Glutamatergic neuron (in vitro differentiated cells): ENCODE measurements at regions not wholly inside any gene's neighbourhood (a gene's known extent, or its start where the extent isn't known, plus 50 kb on each side); places are given as distances from the start of the nearest gene placed in this dataset.

Source experiments
- DNase-seq: peaks from one replicate; pipeline ENCODE4 v3.0.0; 2022
- H3K27ac Mint-ChIP-seq: one replicate; pipeline ENCODE4 v1.8.0; 2020; ENCODE audit warnings: mild to moderate bottlenecking, mixed read lengths, inconsistent platforms; ENCODE audit not compliant: unreplicated experiment
- H3K27me3 Mint-ChIP-seq: one replicate; pipeline ENCODE4 v1.8.0; 2020; ENCODE audit warnings: mild to moderate bottlenecking, moderate library complexity, mixed read lengths, inconsistent platforms; ENCODE audit not compliant: unreplicated experiment
- H3K36me3 Mint-ChIP-seq: one replicate; pipeline ENCODE4 v1.8.0; 2020; ENCODE audit warnings: mild to moderate bottlenecking, mixed read lengths, inconsistent platforms; ENCODE audit not compliant: unreplicated experiment
- H3K4me1 Mint-ChIP-seq: one replicate; pipeline ENCODE4 v1.8.0; 2020; ENCODE audit warnings: mild to moderate bottlenecking, low read depth, mixed read lengths, inconsistent platforms; ENCODE audit not compliant: unreplicated experiment
- H3K4me3 Mint-ChIP-seq: one replicate; pipeline ENCODE4 v1.8.0; 2020; ENCODE audit warnings: mild to moderate bottlenecking, mixed read lengths, inconsistent platforms; ENCODE audit not compliant: unreplicated experiment
- H3K9me3 Mint-ChIP-seq: one replicate; pipeline ENCODE4 v1.8.0; 2020; ENCODE audit warnings: mild to moderate bottlenecking, moderate library complexity, mixed read lengths, inconsistent platforms; ENCODE audit not compliant: unreplicated experiment
- CTCF ChIP-seq: fragments of 200-600 bp; sonication (generic); IDR thresholded peaks from one replicate; pipeline ENCODE4 v1.5.0; 2021; ENCODE audit not compliant: partially characterized antibody, unreplicated experiment

- TF ChIP-seq CTCF: no peak
- peaks cover 2% of the 10 kb centered on the region for H3K9me3 Mint-ChIP-seq
- H3K27me3 Mint-ChIP-seq: peaks cover 2% of the 10 kb centered on the region
- peaks cover 11% of the 10 kb centered on the region for H3K4me1 Mint-ChIP-seq
- H3K4me3 Mint-ChIP-seq: no peak overlapping the region
- DNase-seq: no peak
- no peaks in the 10 kb centered on the region for H3K36me3 Mint-ChIP-seq
- no peak overlapping the region for H3K27ac Mint-ChIP-seq
Measured at GRCh38 chr18:24940416-24940815, 411.6 kb downstream of the ZNF521 start.

- DNase-seq: no peak
- TF ChIP-seq CTCF: no peak
- no peak overlapping the region for H3K27ac Mint-ChIP-seq
- H3K36me3 Mint-ChIP-seq: no peaks in the 10 kb centered on the region
- H3K27me3 Mint-ChIP-seq: peaks cover 2% of the 10 kb centered on the region
- H3K9me3 Mint-ChIP-seq: peaks cover 2% of the 10 kb centered on the region
- peaks cover 11% of the 10 kb centered on the region for H3K4me1 Mint-ChIP-seq
- no peak overlapping the region for H3K4me3 Mint-ChIP-seq
Measured at GRCh38 chr18:24941174-24941951, 410.6 kb downstream of the ZNF521 start.

GRCh38 chr18:24942144-24942543, 409.8 kb downstream of the ZNF521 start:
- Mint-ChIP-seq H3K4me1 (peaks cover 11% of the 10 kb centered on the region), H3K27ac (no peak overlapping the region), H3K9me3 (peaks cover 2% of the 10 kb centered on the region), H3K27me3 (peaks cover 2% of the 10 kb centered on the region), H3K4me3 (no peak overlapping the region), H3K36me3 (no peaks in the 10 kb centered on the region)
- no peak for TF ChIP-seq CTCF
- DNase-seq: no peak

GRCh38 chr18:24947521-24948305, 404.3 kb downstream of the ZNF521 start:
- no peak for DNase-seq
- Mint-ChIP-seq H3K36me3 (no peaks in the 10 kb centered on the region), H3K27ac (no peak overlapping the region), H3K4me3 (no peak overlapping the region), H3K27me3 (peaks cover 2% of the 10 kb centered on the region), H3K4me1 (no peaks in the 10 kb centered on the region), H3K9me3 (peaks cover 2% of the 10 kb centered on the region)
- TF ChIP-seq CTCF: no peak

- no peak for TF ChIP-seq CTCF
- Mint-ChIP-seq H3K4me3 (no peak overlapping the region), H3K4me1 (peaks cover 7% of the 10 kb centered on the region), H3K27ac (no peak overlapping the region), H3K27me3 (no peaks in the 10 kb centered on the region), H3K36me3 (no peaks in the 10 kb centered on the region), H3K9me3 (peaks cover 2% of the 10 kb centered on the region)
- DNase-seq: no peak
Measured at GRCh38 chr18:24949908-24950307, 402.1 kb downstream of the ZNF521 start.
